ENCODE measurements at regions not wholly inside any gene's neighbourhood (a gene's known extent, or its start where the extent isn't known, plus 50 kb on each side); places are given as distances from the start of the nearest gene placed in this dataset.
"Not testable (repeated sequence)": the region's sequence is repeated elsewhere in the genome, so short reads cannot be mapped to it uniquely, and the experiment has no call there.

- no peak for DNase-seq (ENCODE audit: low spot score)
- TF ChIP-seq CTCF (IDR thresholded peaks at IDR 0.05; ENCODE audit: extremely low read depth, missing control alignments) = no peak
Observed at GRCh38 chr6:26278536-26278935, 86.5 kb upstream of the BTN3A2 start.

- DNase-seq (ENCODE audit: low spot score) = not testable (repeated sequence)
Observed at GRCh38 chr6:26279371-26279770, 85.6 kb upstream of the BTN3A2 start.

- TF ChIP-seq CTCF (IDR thresholded peaks at IDR 0.05; ENCODE audit: extremely low read depth, missing control alignments) = no peak
- no peak for DNase-seq (ENCODE audit: low spot score)
Observed at GRCh38 chr6:26280407-26280806, 84.6 kb upstream of the BTN3A2 start.

- peak; percentile 6 for DNase-seq (ENCODE audit: low spot score)
Observed at GRCh38 chr6:26284537-26285142, 80.4 kb upstream of the BTN3A2 start.

GRCh38 chr6:26285143-26286134, 79.6 kb upstream of the BTN3A2 start:
- DNase-seq (ENCODE audit: low spot score) = peak; percentile 80

More at GRCh38 chr6:26284537-26285142, 80.4 kb upstream of the BTN3A2 start:
- no peak for TF ChIP-seq CTCF (IDR thresholded peaks at IDR 0.05; ENCODE audit: extremely low read depth, missing control alignments)

GRCh38 chr6:26286168-26286877, 78.7 kb upstream of the BTN3A2 start:
- TF ChIP-seq CTCF (IDR thresholded peaks at IDR 0.05; ENCODE audit: extremely low read depth, missing control alignments) = no peak
- DNase-seq (ENCODE audit: low spot score) = peak; percentile 22

More at GRCh38 chr6:26285143-26286134, 79.6 kb upstream of the BTN3A2 start:
- TF ChIP-seq CTCF (IDR thresholded peaks at IDR 0.05; ENCODE audit: extremely low read depth, missing control alignments) = no peak

GRCh38 chr6:26288155-26288554, 76.8 kb upstream of the BTN3A2 start:
- no peak for DNase-seq (ENCODE audit: low spot score)
- TF ChIP-seq CTCF (IDR thresholded peaks at IDR 0.05; ENCODE audit: extremely low read depth, missing control alignments) = no peak
